ENCODE measurements at regions not wholly inside any gene's neighbourhood (a gene's known extent, or its start where the extent isn't known, plus 50 kb on each side); places are given as distances from the start of the nearest gene placed in this dataset.

GRCh38 chr17:72344613-72345012 is 223.8 kb downstream of the SOX9 start:
- DNase-seq, result no peak

GRCh38 chr17:72345088-72345487 is 224.3 kb downstream of the SOX9 start:
- no peak for DNase-seq

GRCh38 chr17:72345536-72345935 is 224.7 kb downstream of the SOX9 start:
- DNase-seq, result no peak

- DNase-seq, result no peak
Measured at GRCh38 chr17:72346306-72346705, 225.5 kb downstream of the SOX9 start.

GRCh38 chr17:72349011-72349410 is 228.2 kb downstream of the SOX9 start:
- DNase-seq, result no peak

- DNase-seq, result peak; percentile 70
Measured at GRCh38 chr17:72349491-72349995, 228.7 kb downstream of the SOX9 start.

GRCh38 chr17:72350073-72350472 is 229.3 kb downstream of the SOX9 start:
- no peak for DNase-seq

GRCh38 chr17:72351365-72351764 is 230.5 kb downstream of the SOX9 start:
- no peak for DNase-seq

- no peak for DNase-seq
Measured at GRCh38 chr17:72351884-72352346, 231.1 kb downstream of the SOX9 start.

- no peak for DNase-seq
Measured at GRCh38 chr17:72353502-72353901, 232.7 kb downstream of the SOX9 start.

- DNase-seq, result no peak
Measured at GRCh38 chr17:72354071-72354470, 233.3 kb downstream of the SOX9 start.

GRCh38 chr17:72357764-72358365 is 237.0 kb downstream of the SOX9 start:
- no peak for DNase-seq

- no peak for DNase-seq
Measured at GRCh38 chr17:72358465-72358864, 237.6 kb downstream of the SOX9 start.

GRCh38 chr17:72359274-72359673 is 238.5 kb downstream of the SOX9 start:
- no peak for DNase-seq

GRCh38 chr17:72359811-72360210 is 239.0 kb downstream of the SOX9 start:
- DNase-seq, result no peak

- DNase-seq, result no peak
Measured at GRCh38 chr17:72360386-72360940, 239.6 kb downstream of the SOX9 start.

GRCh38 chr17:72361892-72362291 is 241.1 kb downstream of the SOX9 start:
- DNase-seq, result no peak

GRCh38 chr17:72362376-72363088 is 241.7 kb downstream of the SOX9 start:
- no peak for DNase-seq

GRCh38 chr17:72363089-72363610 is 242.3 kb downstream of the SOX9 start:
- no peak for DNase-seq

GRCh38 chr17:72365857-72366414 is 245.1 kb downstream of the SOX9 start:
- DNase-seq, result no peak

- no peak for DNase-seq
Measured at GRCh38 chr17:72366626-72367025, 245.8 kb downstream of the SOX9 start.

GRCh38 chr17:72368191-72368590 is 247.4 kb downstream of the SOX9 start:
- DNase-seq, result no peak

- no peak for DNase-seq
Measured at GRCh38 chr17:72369366-72369765, 248.5 kb downstream of the SOX9 start.

- no peak for DNase-seq
Measured at GRCh38 chr17:72370819-72371218, 250.0 kb downstream of the SOX9 start.

Data from NCI-H1105 treated with DMSO at 0.1 percent for 48 hours (cell line).